Left lung (tissue), 4 donors: ENCODE measurements at regions not wholly inside any gene's neighbourhood (a gene's known extent, or its start where the extent isn't known, plus 50 kb on each side); places are given as distances from the start of the nearest gene placed in this dataset.

Source experiments
- ATAC-seq: fragments of 200-7000 bp; cut with Tn5 transposase; one replicate; pipeline ENCODE4 v1.9.1; 2020; ENCODE audit warnings: moderate library complexity
- DNase-seq, 4 donors: peaks; one replicate each; pipeline ENCODE4 v3.0.0-alpha.2; 2013 to 2020
- H3K27ac ChIP-seq, 2 donors: fragments of 200-600 bp; sonication (generic) in 1 of 2; one replicate each; pipeline versions ENCODE4 v1.5.0 to v1.8.0; 2020 to 2021
- H3K27me3 ChIP-seq, 2 donors: fragments of 200-600 bp; sonication (generic) in 1 of 2; one replicate each; pipeline versions ENCODE4 v1.5.0 to v1.8.0; 2020 to 2021
- H3K36me3 ChIP-seq, 2 donors: fragments of 200-600 bp; sonication (generic) in 1 of 2; one replicate each; pipeline versions ENCODE4 v1.5.0 to v1.8.0; 2020 to 2021
- H3K4me1 ChIP-seq, 2 donors: fragments of 200-600 bp; one replicate each; pipeline ENCODE4 v1.8.0; 2021
- H3K4me3 ChIP-seq, 2 donors: fragments of 200-600 bp; sonication (generic) in 1 of 2; one replicate each; pipeline versions ENCODE4 v1.5.0 to v1.8.0; 2020 to 2021; ENCODE audit warnings: mild to moderate bottlenecking in 1 of 2
- H3K9me3 ChIP-seq, 2 donors: fragments of 200-600 bp; sonication (generic) in 1 of 2; one replicate each; pipeline versions ENCODE4 v1.5.0 to v1.8.0; 2020 to 2021
- intact Hi-C, 2 donors: fragments of 100-400 bp; cut with DNase I; formaldehyde crosslinking; loops; one replicate each; pipeline versions ENCODE4 v1.11.2 to v1.14.2; 2022
- TF ChIP-seq, protein P1 (sequence below), 2 donors: fragments of 200-600 bp; sonication (generic) in 1 of 2; IDR thresholded peaks; one replicate each; pipeline versions ENCODE4 v1.5.0 to v1.8.0; 2021; ENCODE audit warnings: antibody characterized with exemption in 2 of 2
- donor health status: DM: no; HTN: yes; CAD: no.
- donor health status: DM: no; HTN: no; CAD: no.

DNA sequence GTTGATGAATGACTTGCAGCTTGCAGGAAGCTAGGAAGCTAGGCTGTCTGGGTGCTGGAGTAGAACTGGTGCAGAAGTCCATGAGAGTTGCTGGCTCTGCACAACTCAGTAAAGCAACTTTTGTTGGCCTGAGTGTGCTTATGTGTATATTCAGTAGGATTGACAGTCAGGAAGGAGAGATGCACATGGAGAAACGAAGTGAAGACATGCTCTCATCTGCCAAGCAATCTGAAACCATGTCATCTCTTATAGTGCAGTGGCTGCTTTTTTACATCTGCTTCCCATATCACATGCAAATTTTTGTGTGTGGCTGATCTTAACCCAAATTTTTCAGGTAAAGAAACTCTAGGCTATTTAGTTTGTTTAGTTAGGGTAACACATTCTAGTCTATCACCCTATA is 252.4 kb upstream of the HS3ST5 start:
- H3K4me1 ChIP-seq: no peaks in the 10 kb centered on the region
- no peak overlapping the region for H3K4me3 ChIP-seq
- no peak for ATAC-seq
- H3K27ac ChIP-seq: no peak overlapping the region
- no peaks in the 10 kb centered on the region for H3K27me3 ChIP-seq
- TF ChIP-seq, protein P1, sequence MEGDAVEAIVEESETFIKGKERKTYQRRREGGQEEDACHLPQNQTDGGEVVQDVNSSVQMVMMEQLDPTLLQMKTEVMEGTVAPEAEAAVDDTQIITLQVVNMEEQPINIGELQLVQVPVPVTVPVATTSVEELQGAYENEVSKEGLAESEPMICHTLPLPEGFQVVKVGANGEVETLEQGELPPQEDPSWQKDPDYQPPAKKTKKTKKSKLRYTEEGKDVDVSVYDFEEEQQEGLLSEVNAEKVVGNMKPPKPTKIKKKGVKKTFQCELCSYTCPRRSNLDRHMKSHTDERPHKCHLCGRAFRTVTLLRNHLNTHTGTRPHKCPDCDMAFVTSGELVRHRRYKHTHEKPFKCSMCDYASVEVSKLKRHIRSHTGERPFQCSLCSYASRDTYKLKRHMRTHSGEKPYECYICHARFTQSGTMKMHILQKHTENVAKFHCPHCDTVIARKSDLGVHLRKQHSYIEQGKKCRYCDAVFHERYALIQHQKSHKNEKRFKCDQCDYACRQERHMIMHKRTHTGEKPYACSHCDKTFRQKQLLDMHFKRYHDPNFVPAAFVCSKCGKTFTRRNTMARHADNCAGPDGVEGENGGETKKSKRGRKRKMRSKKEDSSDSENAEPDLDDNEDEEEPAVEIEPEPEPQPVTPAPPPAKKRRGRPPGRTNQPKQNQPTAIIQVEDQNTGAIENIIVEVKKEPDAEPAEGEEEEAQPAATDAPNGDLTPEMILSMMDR (IDR thresholded peaks at IDR 0.05): no peak
- H3K9me3 ChIP-seq: no peaks in the 10 kb centered on the region
- no peaks in the 10 kb centered on the region for H3K36me3 ChIP-seq
- DNase-seq: no peak
- intact Hi-C loops: no loop called here

DNA sequence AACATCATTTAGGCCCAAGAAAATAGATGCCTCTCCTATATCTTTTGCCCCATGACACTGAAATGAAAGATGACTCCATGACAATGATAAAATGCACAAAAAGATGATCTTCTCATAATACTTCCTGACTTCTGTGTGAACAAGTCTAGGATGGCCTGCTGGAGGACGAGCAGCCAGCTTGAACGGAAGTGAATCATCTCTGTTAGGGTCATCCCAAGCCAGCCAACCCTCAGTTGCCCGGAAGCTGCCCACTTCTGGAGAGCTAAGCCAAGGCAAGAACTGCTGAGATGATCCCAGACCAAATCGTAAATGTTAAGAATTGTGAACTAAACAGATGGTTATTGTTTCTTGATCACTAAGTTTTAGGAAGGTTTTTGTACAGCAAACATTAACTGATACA is 249.7 kb upstream of the HS3ST5 start:
- intact Hi-C loops: no loop called here
- no peak for ATAC-seq

DNA sequence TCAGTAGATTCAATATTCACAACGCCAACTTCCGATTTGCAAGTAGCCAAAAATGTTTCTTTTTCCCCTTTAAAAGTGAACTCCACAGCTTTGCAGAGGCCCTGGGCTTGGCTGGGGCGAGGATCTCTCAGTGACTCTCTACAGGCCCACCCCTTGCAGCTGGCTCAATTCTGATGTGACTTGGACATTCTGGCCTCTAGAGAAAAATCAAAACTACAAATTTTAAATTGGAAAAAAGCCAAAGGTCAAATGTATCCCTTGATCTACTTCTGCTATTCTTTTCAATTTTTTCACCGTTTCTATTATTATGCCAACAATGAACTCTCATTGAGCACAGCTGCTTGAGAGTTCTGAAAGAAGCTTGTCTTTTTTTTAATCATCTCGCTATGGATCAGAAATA is 245.9 kb upstream of the HS3ST5 start:
- no peaks in the 10 kb centered on the region for H3K27me3 ChIP-seq
- intact Hi-C loops: no loop called here
- H3K9me3 ChIP-seq: peaks cover 0 to 2% of the 10 kb centered on the region in 2 donors
- DNase-seq: no peak
- TF ChIP-seq, protein P1 (IDR thresholded peaks at IDR 0.05): no peak
- no peak overlapping the region for H3K4me3 ChIP-seq
- ATAC-seq: no peak
- no peaks in the 10 kb centered on the region for H3K36me3 ChIP-seq
- no peak overlapping the region for H3K27ac ChIP-seq
- H3K4me1 ChIP-seq: no peaks in the 10 kb centered on the region

More for the DNA sequence above, 249.7 kb upstream of the HS3ST5 start:
- H3K4me3 ChIP-seq: no peak overlapping the region
- no peak overlapping the region for H3K27ac ChIP-seq
- H3K27me3 ChIP-seq: no peaks in the 10 kb centered on the region
- no peak for DNase-seq
- TF ChIP-seq, protein P1 (IDR thresholded peaks at IDR 0.05): no peak
- no peaks in the 10 kb centered on the region for H3K36me3 ChIP-seq
- H3K4me1 ChIP-seq: no peaks in the 10 kb centered on the region
- H3K9me3 ChIP-seq: no peaks in the 10 kb centered on the region

DNA sequence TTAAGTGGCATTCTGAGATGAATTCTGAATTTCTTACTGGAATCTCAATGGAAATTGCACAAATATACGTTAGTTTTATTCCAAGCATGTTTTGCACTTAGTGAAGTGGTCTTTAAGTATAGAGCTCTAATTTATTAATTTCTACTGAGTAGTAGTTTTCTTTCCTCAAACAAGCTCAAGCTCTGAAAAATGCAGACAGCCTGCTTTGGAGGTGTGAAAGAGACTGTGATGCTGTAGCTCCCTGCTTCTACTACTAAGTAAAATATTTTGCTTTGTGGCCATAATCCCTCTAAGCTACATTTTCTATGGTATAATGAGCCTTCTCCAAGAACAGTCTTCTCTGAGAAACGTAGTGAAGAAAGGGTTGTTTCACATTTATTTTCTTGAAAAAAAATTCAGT is 243.5 kb upstream of the HS3ST5 start:
- Histone ChIP-seq H3K4me3 (no peak overlapping the region), H3K27ac (no peak overlapping the region), H3K36me3 (no peaks in the 10 kb centered on the region), H3K9me3 (peaks cover 0 to 24% of the 10 kb centered on the region in 2 donors), H3K4me1 (no peaks in the 10 kb centered on the region), H3K27me3 (no peaks in the 10 kb centered on the region)
- TF ChIP-seq, protein P1 (IDR thresholded peaks at IDR 0.05): no peak
- ATAC-seq: no peak
- DNase-seq: no peak
- intact Hi-C loops: no loop called here

DNA sequence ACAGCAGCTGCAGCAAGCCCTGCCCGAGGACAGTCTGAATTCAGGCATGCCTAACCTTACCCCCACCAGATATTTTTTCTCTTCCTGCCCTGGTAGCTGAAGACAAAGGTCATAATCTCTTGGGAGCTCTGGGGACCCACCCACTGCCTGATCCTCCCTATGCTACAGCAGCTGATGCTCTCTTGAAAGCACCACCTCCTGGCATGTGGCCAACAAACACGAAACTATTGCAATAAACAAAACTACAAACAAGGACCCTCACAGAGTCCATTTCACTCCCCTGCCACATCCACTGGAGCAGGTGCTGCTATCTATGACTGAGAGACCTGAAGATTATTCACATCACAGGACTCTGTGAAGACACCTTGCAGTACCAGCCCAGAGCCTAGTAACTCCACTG is 238.5 kb upstream of the HS3ST5 start:
- no peaks in the 10 kb centered on the region for H3K4me1 ChIP-seq
- no peaks in the 10 kb centered on the region for H3K27me3 ChIP-seq
- DNase-seq (no peak), ATAC-seq (no peak)
- peaks cover 0 to 40% of the 10 kb centered on the region in 2 donors for H3K9me3 ChIP-seq
- TF ChIP-seq, protein P1 (IDR thresholded peaks at IDR 0.05): no peak
- H3K27ac ChIP-seq: no peak overlapping the region
- intact Hi-C loops: no loop called here
- no peak overlapping the region for H3K4me3 ChIP-seq
- no peaks in the 10 kb centered on the region for H3K36me3 ChIP-seq
